IMR-90 (cell line): ENCODE measurements at regions not wholly inside any gene's neighbourhood (a gene's known extent, or its start where the extent isn't known, plus 50 kb on each side); places are given as distances from the start of the nearest gene placed in this dataset.

Source experiments
- ATAC-seq: fragments of 200-7000 bp; cut with Tn5 transposase; 2 replicates; pipeline ENCODE4 v1.9.1; 2020; ENCODE audit warnings: low read depth, mild to moderate bottlenecking, moderate library complexity
- BruUV-seq: library from RNA; stranded (reverse); fragments of 400-500 nt; replicated peaks from 2 replicates; lab custom pipeline; 2021; lab: Mats Ljungman, UMichigan
- CTCF ChIA-PET: fragments of 300-600 bp; formaldehyde crosslinking; extraction: SDS; loops from one replicate; lab custom pipeline; 2021; ENCODE audit warnings: antibody characterized with exemption; lab: Yijun Ruan, JAX
- POLR2A ChIA-PET: fragments of 300-600 bp; sonication (Branson Sonifier 250); formaldehyde crosslinking; loops from one replicate; lab custom pipeline; 2022; ENCODE audit warnings: antibody characterized with exemption; ENCODE audit not compliant: unreplicated experiment; lab: Charles Lee
- DNase-seq: peaks from one replicate; pipeline ENCODE4 v3.0.0; 2013
- H2AFZ ChIP-seq: replicated peaks from 2 replicates; pipeline ENCODE3; 2013; ENCODE audit warnings: low read length, mild to moderate bottlenecking; ENCODE audit not compliant: poor library complexity
- H2AK5ac ChIP-seq: 2 replicates; pipeline ENCODE4 v1.6.1; 2013; ENCODE audit warnings: low read depth, low read length, inconsistent platforms
- H2AK9ac ChIP-seq: replicated peaks from 2 replicates; pipeline ENCODE3; 2013; ENCODE audit warnings: mild to moderate bottlenecking, low read depth, low read length, moderate library complexity; ENCODE audit not compliant: poor library complexity
- H2BK120ac ChIP-seq: 2 replicates; pipeline ENCODE4 v1.6.1; 2013; ENCODE audit warnings: low read depth, low read length, inconsistent platforms
- H2BK15ac ChIP-seq: 3 replicates; pipeline ENCODE4 v1.6.1; 2013; ENCODE audit warnings: low read depth, low read length, inconsistent platforms
- H2BK20ac ChIP-seq: 2 replicates; pipeline ENCODE4 v1.6.1; 2013; ENCODE audit warnings: low read depth, mild to moderate bottlenecking, inconsistent platforms, low read length, moderate library complexity
- H2BK5ac ChIP-seq: 2 replicates; pipeline ENCODE4 v1.6.1; 2013; ENCODE audit warnings: mild to moderate bottlenecking, low read depth, low read length, inconsistent platforms; ENCODE audit not compliant: poor library complexity, severe bottlenecking
- H3K14ac ChIP-seq: replicated peaks from 2 replicates; pipeline ENCODE4 v1.6.1; 2013; ENCODE audit warnings: low read depth, low read length, inconsistent platforms
- H3K18ac ChIP-seq: 2 replicates; pipeline ENCODE4 v1.6.1; 2013; ENCODE audit warnings: low read depth, low read length, control low read depth
- H3K23ac ChIP-seq: 2 replicates; pipeline ENCODE4 v1.6.1; 2013; ENCODE audit warnings: low read depth, low read length, inconsistent platforms
- H3K27ac ChIP-seq: 2 replicates; pipeline ENCODE4 v1.5.1; 2013; ENCODE audit warnings: mild to moderate bottlenecking, control low read depth, low read length; ENCODE audit not compliant: insufficient read depth
- H3K27me3 ChIP-seq: 2 replicates; pipeline ENCODE4 v1.6.1; 2013; ENCODE audit warnings: low read length; ENCODE audit not compliant: control insufficient read depth, insufficient read depth
- H3K36me3 ChIP-seq: 2 replicates; pipeline ENCODE4 v1.6.1; 2013; ENCODE audit warnings: low read length, mixed read lengths; ENCODE audit not compliant: control insufficient read depth, insufficient read depth
- H3K4ac ChIP-seq: 2 replicates; pipeline ENCODE4 v1.6.1; 2013; ENCODE audit warnings: low read depth, low read length, inconsistent platforms
- H3K4me1 ChIP-seq: 2 replicates; pipeline ENCODE4 v1.6.1; 2013; ENCODE audit warnings: low read length, mixed read lengths; ENCODE audit not compliant: control insufficient read depth, insufficient read depth
- H3K4me2 ChIP-seq: 2 replicates; pipeline ENCODE4 v1.6.1; 2013; ENCODE audit warnings: low read depth, mild to moderate bottlenecking, control low read depth, low read length, moderate library complexity
- H3K4me3 ChIP-seq: 2 replicates; pipeline ENCODE4 v1.5.1; 2013; ENCODE audit warnings: low read depth, mild to moderate bottlenecking, control low read depth, low read length, moderate library complexity; ENCODE audit not compliant: insufficient read depth
- H3K56ac ChIP-seq: 2 replicates; pipeline ENCODE4 v1.6.1; 2013; ENCODE audit warnings: low read length, inconsistent platforms; ENCODE audit not compliant: insufficient read depth; ENCODE audit errors: extremely low read depth
- H3K79me1 ChIP-seq, 2 experiments: 2 replicates each; pipeline ENCODE4 v1.6.1; 2013; ENCODE audit warnings: low read length in 2 of 2, inconsistent platforms in 1 of 2, low read depth in 1 of 2
- H3K9ac ChIP-seq: 2 replicates; pipeline ENCODE4 v1.6.1; 2013; ENCODE audit warnings: low read depth, low read length, control low read depth
- H3K9me1 ChIP-seq: 2 replicates; pipeline ENCODE4 v1.6.1; 2013; ENCODE audit warnings: low read length, inconsistent platforms; ENCODE audit not compliant: insufficient read depth
- H3K9me3 ChIP-seq: 2 replicates; pipeline ENCODE4 v1.6.1; 2013; ENCODE audit warnings: low read length; ENCODE audit not compliant: control insufficient read depth, insufficient read depth
- H4K20me1 ChIP-seq: 2 replicates; pipeline ENCODE4 v1.6.1; 2013; ENCODE audit warnings: low read length, inconsistent platforms; ENCODE audit not compliant: insufficient read depth
- H4K5ac ChIP-seq: 2 replicates; pipeline ENCODE4 v1.6.1; 2013; ENCODE audit warnings: mild to moderate bottlenecking, low read depth, low read length, control low read depth
- H4K8ac ChIP-seq, 2 experiments: 2 replicates each; pipeline ENCODE4 v1.6.1; 2013; ENCODE audit warnings: low read depth in 2 of 2, low read length in 2 of 2, control low read depth in 1 of 2, inconsistent platforms in 1 of 2
- H4K91ac ChIP-seq: 2 replicates; pipeline ENCODE4 v1.6.1; 2013; ENCODE audit warnings: low read depth, low read length, inconsistent platforms; ENCODE audit not compliant: insufficient read depth
- CEBPB ChIP-seq: IDR thresholded peaks from 2 replicates; pipeline ENCODE4 v1.6.1; 2012; ENCODE audit warnings: low read depth, low read length, improper control_type of control experiment
- CHD1 ChIP-seq: IDR thresholded peaks from 2 replicates; pipeline ENCODE4 v1.6.1; 2012; ENCODE audit warnings: low read depth, low read length, improper control_type of control experiment
- CTCF ChIP-seq: conservative IDR thresholded peaks from 2 replicates; pipeline ENCODE4 v1.5.1; 2012; ENCODE audit warnings: mild to moderate bottlenecking, low read depth, low read length, improper control_type of control experiment
- FOS ChIP-seq: fragments of 150-350 bp; IDR thresholded peaks from 2 replicates; pipeline ENCODE4 v1.6.1; 2016; ENCODE audit warnings: low read depth, low read length
- MAFK ChIP-seq: IDR thresholded peaks from 2 replicates; pipeline ENCODE4 v1.6.1; 2012; ENCODE audit warnings: low read depth, low read length, improper control_type of control experiment
- MAZ ChIP-seq: IDR thresholded peaks from 2 replicates; pipeline ENCODE4 v1.6.1; 2012; ENCODE audit warnings: low read depth, mild to moderate bottlenecking, low read length, improper control_type of control experiment, moderate library complexity, borderline replicate concordance
- MXI1 ChIP-seq: IDR thresholded peaks from 2 replicates; pipeline ENCODE4 v1.6.1; 2012; ENCODE audit warnings: low read depth, mild to moderate bottlenecking, low read length, moderate library complexity, borderline replicate concordance
- NFE2L2 ChIP-seq: fragments of 150-350 bp; IDR thresholded peaks from 2 replicates; pipeline ENCODE4 v1.6.1; 2016; ENCODE audit warnings: low read depth, mild to moderate bottlenecking, low read length
- POLR2A ChIP-seq: IDR thresholded peaks from 2 replicates; pipeline ENCODE4 v1.6.1; 2012; ENCODE audit warnings: mild to moderate bottlenecking, low read depth, low read length
- RCOR1 ChIP-seq: IDR thresholded peaks from 2 replicates; pipeline ENCODE4 v1.6.1; 2012; ENCODE audit warnings: mild to moderate bottlenecking, low read length, improper control_type of control experiment; ENCODE audit not compliant: insufficient replicate concordance
- RFX5 ChIP-seq: IDR thresholded peaks from 2 replicates; pipeline ENCODE4 v1.8.0; 2012; ENCODE audit warnings: low read depth, mild to moderate bottlenecking, low read length, moderate library complexity
- SMC3 ChIP-seq: fragments of 150-350 bp; IDR thresholded peaks from 2 replicates; pipeline ENCODE4 v1.6.1; 2016; ENCODE audit warnings: low read depth, mild to moderate bottlenecking, antibody characterized with exemption, low read length, moderate library complexity
- WGBS, 2 experiments: methylation state at CpG; one replicate each; pipeline versions ENCODE4 v1.1.5 to v1.1.7; 2013; ENCODE audit warnings: missing lambda C conversion rate in 2 of 2; ENCODE audit not compliant: insufficient read length in 1 of 2; ENCODE audit errors: extremely low coverage in 2 of 2; 5-methylcytosine and 5-hydroxymethylcytosine counted together
- dilution Hi-C: fragments of 300-500 bp; cut with HindIII; formaldehyde crosslinking; loops from one replicate; pipeline ENCODE4 v1.14.3; 2018; ENCODE audit warnings: low sequenced_read_pairs; ENCODE audit not compliant: unreplicated experiment
- in situ Hi-C: fragments of 300-500 bp; cut with MboI; formaldehyde crosslinking; loops from 3 replicates; pipeline ENCODE4 v1.14.3; 2019; ENCODE audit warnings: low sequenced_read_pairs, inconsistent platforms, mixed read lengths
- intact Hi-C: fragments of 100-400 bp; cut with micrococcal nuclease; formaldehyde crosslinking; loops from 2 replicates; pipeline ENCODE4 v1.10.0; 2022

DNA sequence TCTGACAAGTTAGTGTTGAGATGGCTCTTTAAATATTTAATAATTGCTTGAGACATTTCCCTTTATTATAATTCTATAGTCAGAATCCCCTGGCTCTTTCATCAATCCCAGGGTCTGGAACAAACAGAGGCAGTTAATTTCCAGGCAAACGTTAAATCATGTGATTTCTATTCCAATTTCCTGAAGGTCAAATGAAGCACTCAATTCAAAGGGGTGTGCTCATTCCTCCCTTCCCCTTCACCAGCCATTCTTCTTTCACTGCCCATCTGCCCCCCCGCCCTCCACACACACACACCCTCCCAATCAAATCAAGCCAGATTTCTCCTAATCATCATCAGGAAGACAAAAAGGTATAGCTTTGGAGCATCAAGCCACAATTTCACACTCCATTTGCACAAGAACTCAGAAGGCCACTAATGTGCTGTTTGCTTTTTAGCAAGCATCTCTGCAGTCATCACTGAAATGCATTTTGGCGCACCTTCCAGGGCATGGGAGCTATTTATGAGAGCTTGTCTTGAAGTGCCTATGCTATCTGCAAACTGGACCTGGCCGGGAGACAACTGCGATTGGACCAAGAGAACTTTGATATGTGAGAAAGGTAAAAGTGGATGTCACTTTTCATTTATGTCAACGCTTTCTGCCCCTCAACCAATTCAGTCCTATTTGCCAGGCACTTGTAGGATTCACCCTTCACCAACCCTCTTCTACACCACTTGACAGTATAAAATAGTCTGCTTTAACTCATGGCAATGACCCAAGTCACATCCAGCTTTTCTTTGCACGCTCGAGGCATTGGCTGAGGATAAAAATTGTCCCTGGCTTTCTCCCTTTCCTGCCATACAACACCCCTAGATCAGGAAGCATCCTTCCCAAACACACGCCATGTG is 315.1 kb upstream of the API5 start:
- dilution Hi-C loops = no loop called here
- no peak overlapping the region for H2AK9ac ChIP-seq
- no peak overlapping the region for H2AK5ac ChIP-seq
- no peak for DNase-seq
- H2BK5ac ChIP-seq = no peak overlapping the region
- WGBS, 2 experiments = 39% methylated on average over 2 of the region's 9 CpGs; no CpG with 5 or more reads in 1 of the 2 experiments
- H3K9me1 ChIP-seq = no peaks in the 10 kb centered on the region
- no peak overlapping the region for H4K5ac ChIP-seq
- no peaks in the 10 kb centered on the region for H3K79me1 ChIP-seq
- H3K4ac ChIP-seq = no peak overlapping the region
- no peak overlapping the region for H2AFZ ChIP-seq
- no peak overlapping the region for H3K4me3 ChIP-seq
- no peak overlapping the region for H3K14ac ChIP-seq
- no peak overlapping the region for H2BK120ac ChIP-seq
- no peak overlapping the region for H4K8ac ChIP-seq
- intact Hi-C loops = no loop called here
- POLR2A ChIA-PET = no interaction called here
- H3K4me1 ChIP-seq = no peaks in the 10 kb centered on the region
- H2BK15ac ChIP-seq = no peak overlapping the region
- H3K23ac ChIP-seq = no peak overlapping the region
- CTCF ChIA-PET = no interaction called here
- H3K36me3 ChIP-seq = no peaks in the 10 kb centered on the region
- peaks cover 6% of the 10 kb centered on the region; the same call in 1 of the 2 replicates for H3K9me3 ChIP-seq
- in situ Hi-C loops = no loop called here
- H3K18ac ChIP-seq = no peak overlapping the region
- BruUV-seq = no TSS peak
- no peak overlapping the region for H3K4me2 ChIP-seq
- no peak overlapping the region for H4K91ac ChIP-seq
- TF ChIP-seq CTCF (no peak), POLR2A (no peak), RFX5 (no peak), MAFK (no peak), SMC3 (no peak), CEBPB (no peak), MAZ (no peak), RCOR1 (no peak), NFE2L2 (no peak), MXI1 (no peak), CHD1 (no peak), FOS (no peak)
- H3K27me3 ChIP-seq = no peaks in the 10 kb centered on the region
- H3K9ac ChIP-seq = no peak overlapping the region
- no peaks in the 10 kb centered on the region for H4K20me1 ChIP-seq
- no peak overlapping the region for H2BK20ac ChIP-seq
- no peak for ATAC-seq
- no peak overlapping the region for H3K56ac ChIP-seq
- H3K27ac ChIP-seq = no peak overlapping the region
